ENCODE measurements at regions not wholly inside any gene's neighbourhood (a gene's known extent, or its start where the extent isn't known, plus 50 kb on each side); places are given as distances from the start of the nearest gene placed in this dataset.
A peak's percentile ranks its signal among the peaks of the same experiment; 100 is the strongest.

- no peak for DNase-seq (ENCODE audit: low read depth in 2 of 2)
These were observed 358.9 kb upstream of the ARID1B start for GRCh38 chr6:156418253-156418652.

- DNase-seq (ENCODE audit: low read depth in 2 of 2): no peak
These were observed 360.8 kb upstream of the ARID1B start for GRCh38 chr6:156416391-156416790.

- no peak for DNase-seq (ENCODE audit: low read depth in 2 of 2)
These were observed 364.0 kb upstream of the ARID1B start for GRCh38 chr6:156413154-156413553.

DNA sequence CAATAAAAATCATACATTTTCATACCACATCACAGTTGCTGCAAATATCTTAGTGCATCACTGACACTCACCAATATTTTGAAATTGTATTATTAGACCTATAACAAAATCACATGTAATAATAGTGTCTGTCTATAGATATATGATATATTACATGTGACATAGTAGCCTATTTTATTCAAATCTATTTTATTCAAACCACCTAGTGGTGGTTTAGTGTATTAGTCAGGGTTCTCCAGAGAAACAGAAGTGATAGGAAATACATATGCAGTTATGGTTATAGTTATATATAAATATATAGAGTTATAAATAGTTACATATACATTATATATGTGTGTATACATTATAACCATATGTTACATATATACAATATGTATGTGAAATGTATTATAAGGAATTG lies 366.5 kb upstream of the ARID1B start:
- DNase-seq (ENCODE audit: low read depth in 2 of 2): no peak

DNA sequence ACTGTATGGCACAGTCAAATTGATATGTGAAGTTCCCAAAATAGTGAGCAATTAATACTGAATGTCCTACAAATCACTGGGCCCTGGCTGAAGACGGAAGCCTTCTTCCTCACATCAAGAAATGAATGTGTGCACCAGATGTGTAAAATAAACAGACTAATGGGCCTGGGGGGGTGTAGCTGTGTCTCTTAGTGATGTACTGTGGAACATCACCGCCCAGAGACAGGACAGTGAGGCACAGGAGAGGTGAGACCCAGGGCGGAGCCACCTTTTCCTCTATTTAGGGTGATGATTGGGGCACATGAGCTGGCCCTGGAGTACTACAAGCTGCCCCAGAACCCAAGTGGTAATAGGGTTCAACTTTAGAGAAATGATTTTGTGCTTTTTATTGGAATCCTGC lies 368.5 kb upstream of the ARID1B start:
- no peak for DNase-seq (ENCODE audit: low read depth in 2 of 2)

GRCh38 chr6:156407334-156407733 lies 369.8 kb upstream of the ARID1B start:
- no peak for DNase-seq (ENCODE audit: low read depth in 2 of 2)

- DNase-seq (ENCODE audit: low read depth in 2 of 2): no peak
These were observed 370.5 kb upstream of the ARID1B start for GRCh38 chr6:156406688-156407087.

DNA sequence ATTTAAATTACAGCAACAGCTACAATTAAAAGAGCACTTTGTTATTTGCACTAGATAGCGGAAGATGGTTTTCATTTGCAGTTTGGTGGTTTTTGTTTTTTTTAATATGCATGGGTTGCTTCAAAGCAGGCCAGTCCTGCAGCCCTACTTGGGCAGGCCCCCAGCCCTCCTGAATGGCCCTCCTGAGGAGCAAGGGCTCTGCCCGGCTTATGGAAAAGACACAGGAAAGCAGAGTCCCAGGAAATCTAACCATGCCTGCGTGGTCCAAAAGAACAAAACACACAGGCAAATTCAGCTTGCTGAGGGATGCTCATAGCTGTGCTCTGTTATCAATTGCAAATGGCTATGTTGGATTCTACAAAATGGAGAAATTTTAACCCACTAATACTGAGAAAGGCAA lies 371.1 kb upstream of the ARID1B start:
- no peak for DNase-seq (ENCODE audit: low read depth in 2 of 2)

GRCh38 chr6:156402628-156403027 lies 374.6 kb upstream of the ARID1B start:
- no peak for DNase-seq (ENCODE audit: low read depth in 2 of 2)

DNA sequence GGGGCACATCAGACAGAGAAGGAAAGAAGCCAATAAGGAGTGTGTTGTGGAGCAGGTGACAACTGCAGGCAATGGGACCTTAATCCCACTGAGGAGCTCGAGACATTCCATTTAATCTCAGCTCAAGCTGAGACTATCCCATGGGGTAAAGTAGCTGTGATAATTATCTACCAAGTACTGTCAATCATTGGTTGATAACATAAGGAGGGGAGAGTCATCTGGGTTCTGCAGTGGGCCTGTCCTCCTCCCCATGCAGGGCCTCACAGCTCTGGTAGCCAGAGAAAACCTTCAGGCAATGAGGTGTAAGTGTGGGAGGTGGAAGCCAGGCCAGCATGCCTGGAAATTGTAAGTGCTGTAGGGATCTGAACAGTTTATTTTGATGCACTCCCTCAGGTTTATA lies 375.0 kb upstream of the ARID1B start:
- no peak for DNase-seq (ENCODE audit: low read depth in 2 of 2)

DNA sequence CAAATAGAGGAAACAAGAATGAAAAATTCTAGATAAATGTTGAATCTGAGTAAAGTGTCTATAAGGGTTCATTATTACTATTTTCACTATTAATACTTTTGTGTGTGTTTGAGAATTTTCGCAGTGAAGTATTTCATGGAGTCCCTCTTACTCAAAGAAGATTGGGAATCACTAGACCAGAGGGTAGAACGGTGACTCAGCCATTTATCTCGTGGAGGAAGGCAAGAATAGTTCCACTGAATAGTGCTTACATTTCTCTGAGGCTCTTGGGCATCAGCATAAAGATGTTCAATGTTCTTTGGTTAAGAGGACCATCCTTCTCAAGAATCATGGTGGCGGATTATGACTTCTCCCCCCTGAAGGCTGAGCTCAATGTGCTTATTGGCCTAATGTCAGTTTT lies 376.7 kb upstream of the ARID1B start:
- no peak for DNase-seq (ENCODE audit: low read depth in 2 of 2)

- no peak for DNase-seq (ENCODE audit: low read depth in 2 of 2)
These were observed 378.2 kb upstream of the ARID1B start for GRCh38 chr6:156398966-156399365.

DNA sequence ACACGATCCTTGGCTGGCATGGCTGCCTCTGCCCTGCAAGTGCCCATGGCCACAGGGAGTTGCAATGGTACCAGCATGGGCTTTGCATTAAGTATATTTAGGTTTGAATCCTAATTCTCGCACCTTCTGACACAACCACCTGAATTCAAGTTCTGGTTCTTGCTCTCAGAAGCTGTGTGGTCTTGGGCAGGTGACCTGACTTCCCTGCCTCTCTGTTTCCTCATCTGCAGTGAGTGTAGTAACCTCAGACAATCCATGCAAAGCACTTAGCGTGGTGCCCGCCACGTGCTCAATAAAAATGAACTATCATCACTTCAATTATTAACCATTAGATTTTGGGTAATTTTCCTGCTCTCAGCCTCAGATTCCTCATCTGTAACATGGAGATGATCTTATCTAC lies 378.8 kb upstream of the ARID1B start:
- no peak for DNase-seq (ENCODE audit: low read depth in 2 of 2)

DNA sequence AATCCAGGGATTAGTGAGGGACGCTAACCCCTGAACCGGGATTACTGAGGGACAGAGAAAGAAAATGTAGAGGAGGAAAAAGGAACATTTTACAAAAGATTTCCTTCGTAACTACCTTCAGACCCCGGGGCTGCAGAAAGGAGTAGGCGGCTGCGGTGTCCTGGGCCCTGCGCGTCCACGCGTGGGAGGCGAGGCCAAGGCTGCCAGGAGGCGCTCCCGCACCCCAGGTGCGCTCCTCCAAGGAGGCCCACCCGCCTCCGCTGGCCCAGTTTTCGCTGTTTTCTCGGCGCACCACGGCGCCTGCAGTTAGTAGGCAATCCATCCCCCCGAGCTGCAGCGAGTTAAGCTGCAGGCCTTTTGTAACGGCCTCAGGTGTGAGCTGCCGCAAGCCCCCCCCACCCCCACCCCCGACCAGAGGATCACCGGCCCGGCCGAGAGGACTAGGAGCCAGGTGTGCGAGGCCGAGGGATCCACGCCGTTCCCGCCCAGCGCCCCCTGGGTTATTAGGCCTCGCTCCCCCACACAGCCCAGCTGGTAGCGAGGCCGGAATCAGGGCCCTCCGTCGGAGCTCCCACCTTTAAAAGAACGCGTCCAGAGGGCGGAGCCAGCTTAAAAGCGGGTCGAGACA lies 380.3 kb upstream of the ARID1B start:
- no peak for DNase-seq (ENCODE audit: low read depth in 2 of 2)

DNA sequence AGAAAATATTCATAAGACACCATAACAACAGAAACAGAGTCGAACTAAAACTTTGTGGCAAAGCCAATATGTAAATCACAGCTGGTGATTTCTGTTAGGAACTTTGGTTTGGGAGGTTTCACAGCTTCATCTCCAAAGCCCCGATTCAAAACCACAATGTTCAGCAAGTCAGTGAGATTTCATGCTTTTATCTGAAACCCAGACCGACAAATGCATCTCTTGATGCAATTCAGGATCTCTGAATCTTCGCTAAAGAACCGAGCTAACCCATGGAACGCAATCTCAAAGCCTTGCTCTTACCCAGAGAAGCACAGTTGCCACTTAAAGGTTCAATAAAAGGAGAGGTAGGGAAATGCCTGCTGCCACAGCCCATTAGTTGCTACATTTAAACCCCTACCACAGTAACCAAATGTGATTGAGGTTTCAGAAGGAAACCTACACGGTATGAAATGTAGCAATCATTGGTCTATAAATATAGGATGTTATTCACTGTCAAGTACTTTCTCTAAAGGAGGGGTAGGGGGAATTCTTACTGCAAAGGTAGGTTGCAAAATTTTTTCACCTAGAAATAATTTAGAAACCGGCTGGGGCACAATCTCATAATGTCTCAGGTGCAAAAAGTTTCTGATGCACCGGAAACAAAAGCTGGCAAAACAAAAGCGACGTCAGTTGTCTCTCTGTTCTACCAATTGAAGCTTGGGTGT lies 381.0 kb upstream of the ARID1B start:
- DNase-seq (ENCODE audit: low read depth in 2 of 2): no peak

DNA sequence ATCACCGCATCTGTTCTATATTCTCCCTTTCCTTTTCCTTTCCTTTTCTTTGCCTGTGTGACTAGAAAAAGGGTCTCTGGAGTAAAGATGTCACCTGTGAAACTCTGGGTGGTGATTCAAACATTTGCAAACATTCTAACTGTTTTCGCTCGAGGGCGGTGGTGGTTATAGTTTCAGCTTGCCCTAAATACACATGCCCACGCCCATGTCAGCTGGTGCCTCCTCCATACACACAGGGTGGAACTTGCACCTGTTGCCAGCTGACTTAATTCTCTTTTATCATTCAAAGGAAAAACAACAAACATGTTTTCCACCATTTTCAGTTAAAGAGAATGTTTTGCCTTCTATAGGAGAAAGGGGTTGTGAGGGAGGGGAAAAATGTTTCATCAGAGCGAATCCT lies 381.9 kb upstream of the ARID1B start:
- peak; percentile 19 to 32 for DNase-seq (ENCODE audit: low read depth in 2 of 2)

DNA sequence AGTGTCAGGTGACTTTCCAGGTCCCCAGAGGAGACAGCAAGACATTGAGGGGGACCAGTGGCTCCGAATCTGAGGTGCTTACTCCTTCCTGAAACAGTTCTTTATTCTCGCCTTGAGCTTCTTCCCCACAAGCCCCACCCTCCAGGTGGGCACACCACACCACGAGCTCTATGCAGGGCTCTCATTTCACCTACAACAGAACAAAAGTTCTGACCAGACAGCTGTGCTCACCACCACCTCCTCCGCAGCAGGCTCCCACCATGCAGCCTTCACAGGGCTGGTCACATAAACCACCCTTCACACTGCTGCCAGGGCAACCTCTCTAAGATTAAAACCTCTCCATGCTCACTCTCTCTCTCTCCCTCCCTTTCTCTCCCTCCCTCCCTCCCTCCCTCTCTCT lies 384.5 kb upstream of the ARID1B start:
- DNase-seq (ENCODE audit: low read depth in 2 of 2): no peak

DNA sequence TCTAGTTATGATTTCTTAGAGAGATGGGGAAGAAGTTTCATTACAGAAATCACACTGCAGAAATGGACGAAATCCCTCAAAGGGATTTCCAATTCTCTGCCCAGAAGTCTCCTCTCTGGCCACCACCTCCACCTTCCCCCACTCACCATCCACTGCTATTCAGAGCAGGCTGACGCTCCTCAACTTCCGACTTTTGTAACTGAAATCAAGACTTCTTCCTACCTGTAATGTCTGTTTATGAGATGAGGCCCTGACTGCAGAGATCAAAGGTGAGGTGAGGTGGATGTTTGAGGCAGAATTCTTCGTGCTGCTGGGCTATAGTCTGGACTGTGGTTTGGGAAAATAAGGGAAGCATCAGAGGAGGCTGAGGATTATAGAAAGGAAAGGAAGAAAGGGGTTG lies 385.2 kb upstream of the ARID1B start:
- DNase-seq (ENCODE audit: low read depth in 2 of 2): no peak

- DNase-seq (ENCODE audit: low read depth in 2 of 2): no peak
These were observed 386.0 kb upstream of the ARID1B start for GRCh38 chr6:156391061-156391672.

- no peak for DNase-seq (ENCODE audit: low read depth in 2 of 2)
These were observed 386.6 kb upstream of the ARID1B start for GRCh38 chr6:156390621-156391020.

GRCh38 chr6:156389296-156389695 lies 387.9 kb upstream of the ARID1B start:
- DNase-seq (ENCODE audit: low read depth in 2 of 2): no peak

- DNase-seq (ENCODE audit: low read depth in 2 of 2): no peak
These were observed 389.7 kb upstream of the ARID1B start for GRCh38 chr6:156387472-156387871.

DNA sequence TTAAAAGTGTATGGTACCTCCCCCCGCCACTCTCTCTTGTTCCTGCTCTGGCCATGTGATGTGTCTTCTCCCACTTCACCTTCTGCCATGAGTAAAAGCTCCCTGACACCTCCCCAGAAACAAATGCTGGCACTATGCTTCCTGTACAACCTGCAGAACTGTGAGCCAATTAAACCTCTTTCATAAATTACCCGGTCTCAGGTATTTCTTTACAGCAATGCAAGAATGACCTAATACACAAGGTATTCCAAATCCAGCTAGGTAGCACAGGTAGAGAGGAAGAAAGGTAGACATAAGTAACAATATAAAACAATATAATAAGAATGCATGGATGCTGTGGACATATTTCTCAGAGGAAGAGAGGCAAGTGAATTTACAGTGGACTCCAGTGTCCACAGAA lies 394.1 kb upstream of the ARID1B start:
- DNase-seq (ENCODE audit: low read depth in 2 of 2): no peak

Measured in activated CD4-positive, alpha-beta T cell treated with anti-CD3 and anti-CD28 coated beads for 24 hours (primary cell).